ENCODE measurements at regions not wholly inside any gene's neighbourhood (a gene's known extent, or its start where the extent isn't known, plus 50 kb on each side); places are given as distances from the start of the nearest gene placed in this dataset.

GRCh38 chr5:174412374-174412773 lies 312.0 kb upstream of the MSX2 start:
- TF ChIP-seq, protein P1, sequence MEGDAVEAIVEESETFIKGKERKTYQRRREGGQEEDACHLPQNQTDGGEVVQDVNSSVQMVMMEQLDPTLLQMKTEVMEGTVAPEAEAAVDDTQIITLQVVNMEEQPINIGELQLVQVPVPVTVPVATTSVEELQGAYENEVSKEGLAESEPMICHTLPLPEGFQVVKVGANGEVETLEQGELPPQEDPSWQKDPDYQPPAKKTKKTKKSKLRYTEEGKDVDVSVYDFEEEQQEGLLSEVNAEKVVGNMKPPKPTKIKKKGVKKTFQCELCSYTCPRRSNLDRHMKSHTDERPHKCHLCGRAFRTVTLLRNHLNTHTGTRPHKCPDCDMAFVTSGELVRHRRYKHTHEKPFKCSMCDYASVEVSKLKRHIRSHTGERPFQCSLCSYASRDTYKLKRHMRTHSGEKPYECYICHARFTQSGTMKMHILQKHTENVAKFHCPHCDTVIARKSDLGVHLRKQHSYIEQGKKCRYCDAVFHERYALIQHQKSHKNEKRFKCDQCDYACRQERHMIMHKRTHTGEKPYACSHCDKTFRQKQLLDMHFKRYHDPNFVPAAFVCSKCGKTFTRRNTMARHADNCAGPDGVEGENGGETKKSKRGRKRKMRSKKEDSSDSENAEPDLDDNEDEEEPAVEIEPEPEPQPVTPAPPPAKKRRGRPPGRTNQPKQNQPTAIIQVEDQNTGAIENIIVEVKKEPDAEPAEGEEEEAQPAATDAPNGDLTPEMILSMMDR (IDR thresholded peaks at IDR 0.05) = no peak
- no peaks in the 10 kb centered on the region for H3K36me3 Mint-ChIP-seq (ENCODE audit: low read depth)
- ATAC-seq (no peak), DNase-seq (no peak)
- intact Hi-C loops (cut with micrococcal nuclease) = no loop called here
- H3K27me3 Mint-ChIP-seq = peaks cover 25% of the 10 kb centered on the region
- H3K4me3 Mint-ChIP-seq = no peak overlapping the region
- CTCF ChIA-PET = no interaction called here
- H3K9me3 Mint-ChIP-seq = no peaks in the 10 kb centered on the region
- no peak overlapping the region for H3K27ac Mint-ChIP-seq
- POLR2A ChIA-PET = no interaction called here
- H3K4me1 Mint-ChIP-seq (ENCODE audit: low read depth) = no peaks in the 10 kb centered on the region

GRCh38 chr5:174412941-174413340 lies 311.4 kb upstream of the MSX2 start:
- no peaks in the 10 kb centered on the region for H3K9me3 Mint-ChIP-seq
- H3K4me3 Mint-ChIP-seq = no peak overlapping the region
- no peaks in the 10 kb centered on the region for H3K4me1 Mint-ChIP-seq (ENCODE audit: low read depth)
- intact Hi-C loops (cut with micrococcal nuclease) = no loop called here
- ChIA-PET CTCF (no interaction called here), POLR2A (no interaction called here)
- no peak overlapping the region for H3K27ac Mint-ChIP-seq
- ATAC-seq (no peak), DNase-seq (no peak)
- no peaks in the 10 kb centered on the region for H3K36me3 Mint-ChIP-seq (ENCODE audit: low read depth)
- TF ChIP-seq, protein P1 (IDR thresholded peaks at IDR 0.05) = no peak
- H3K27me3 Mint-ChIP-seq = peaks cover 26% of the 10 kb centered on the region

DNA sequence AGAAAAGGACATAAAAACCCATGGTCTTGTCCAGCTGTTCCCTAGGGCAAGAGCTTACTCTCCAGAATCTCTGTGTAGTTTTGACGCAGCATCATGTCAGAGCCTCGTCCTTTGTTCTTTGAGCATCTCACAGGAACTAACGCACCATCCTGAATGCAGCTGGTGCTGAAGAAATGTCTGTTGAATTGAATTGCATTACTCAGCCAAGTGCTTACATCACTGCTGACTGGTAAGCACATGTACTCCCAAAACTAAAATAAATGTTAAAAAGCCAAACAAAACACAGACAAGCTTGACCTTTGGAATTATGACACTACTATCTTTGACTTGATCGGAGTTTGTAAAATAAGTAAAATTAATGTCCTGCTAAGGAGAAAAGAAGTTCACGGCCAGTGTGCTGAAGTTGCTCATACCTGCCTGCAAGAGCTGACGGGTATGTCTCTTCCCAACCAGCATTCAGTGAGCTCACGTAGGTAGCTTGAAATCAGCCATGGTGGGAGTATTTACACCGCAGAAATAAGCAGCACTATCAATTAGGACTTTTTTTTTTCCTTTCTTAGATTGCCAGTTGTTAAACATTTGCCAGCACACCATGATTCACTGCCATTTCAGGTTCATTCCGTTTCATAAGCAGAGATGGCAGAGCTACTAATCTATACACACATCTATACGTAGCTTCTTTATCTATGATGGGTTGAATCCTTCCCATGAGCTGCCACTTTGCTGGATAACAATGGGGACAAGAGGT lies 310.6 kb upstream of the MSX2 start:
- H3K4me3 Mint-ChIP-seq = no peak overlapping the region
- TF ChIP-seq, protein P1 (IDR thresholded peaks at IDR 0.05) = no peak
- H3K9me3 Mint-ChIP-seq = no peaks in the 10 kb centered on the region
- no peak overlapping the region for H3K27ac Mint-ChIP-seq
- intact Hi-C loops (cut with micrococcal nuclease) = no loop called here
- H3K27me3 Mint-ChIP-seq = peaks cover 27% of the 10 kb centered on the region
- peaks cover 2% of the 10 kb centered on the region for H3K4me1 Mint-ChIP-seq (ENCODE audit: low read depth)
- ChIA-PET CTCF (interaction anchor here (0.9 kb wide), 1 partner anchor 380 kb away, joined by 3 read pairs; no protein-coding TSS in a partner anchor), POLR2A (interaction anchor here (0.6 kb wide), 1 partner anchor 360 kb away, joined by 3 read pairs; no protein-coding TSS in a partner anchor)
- no peaks in the 10 kb centered on the region for H3K36me3 Mint-ChIP-seq (ENCODE audit: low read depth)
- ATAC-seq (no peak), DNase-seq (no peak)

DNA sequence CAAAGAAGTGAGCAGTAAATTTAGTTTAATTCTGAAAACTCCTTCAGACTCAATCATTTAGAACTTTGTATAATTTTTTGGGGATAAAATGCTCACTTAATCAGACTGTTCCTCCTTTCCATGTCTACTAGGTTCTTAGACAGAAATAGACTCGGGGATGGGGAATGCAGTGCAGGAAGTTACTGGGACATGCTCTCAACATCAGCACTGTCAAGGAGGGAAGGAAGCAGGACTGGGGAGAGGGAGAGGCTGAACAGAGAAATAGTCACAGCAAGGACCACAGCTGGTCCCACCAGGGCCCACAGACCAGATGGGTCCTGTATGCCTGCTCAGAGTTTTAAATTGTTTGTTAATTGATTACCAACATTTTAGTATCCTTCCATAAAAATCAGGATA lies 310.1 kb upstream of the MSX2 start:
- no peaks in the 10 kb centered on the region for H3K36me3 Mint-ChIP-seq (ENCODE audit: low read depth)
- H3K4me3 Mint-ChIP-seq = no peak overlapping the region
- intact Hi-C loops (cut with micrococcal nuclease) = no loop called here
- no peak overlapping the region for H3K27ac Mint-ChIP-seq
- no peak for ATAC-seq
- no peak for DNase-seq
- no peaks in the 10 kb centered on the region for H3K9me3 Mint-ChIP-seq
- H3K27me3 Mint-ChIP-seq = peaks cover 24% of the 10 kb centered on the region
- ChIA-PET CTCF (interaction anchor here (0.9 kb wide), 2 partner anchors 379 to 522 kb away, joined by 3 read pairs; no protein-coding TSS in a partner anchor), POLR2A (interaction anchor here (0.5 to 0.9 kb wide), 2 partner anchors 11 to 427 kb away, joined by 3 read pairs; no protein-coding TSS in a partner anchor)
- TF ChIP-seq, protein P1 (IDR thresholded peaks at IDR 0.05) = no peak
- peaks cover 2% of the 10 kb centered on the region for H3K4me1 Mint-ChIP-seq (ENCODE audit: low read depth)

GRCh38 chr5:174418809-174419539 lies 305.4 kb upstream of the MSX2 start:
- peaks cover 8% of the 10 kb centered on the region for H3K4me1 Mint-ChIP-seq (ENCODE audit: low read depth)
- ATAC-seq (peak; percentile 20), DNase-seq (peak; percentile 9)
- peaks cover 18% of the 10 kb centered on the region for H3K27me3 Mint-ChIP-seq
- peak overlapping the region; percentile 47 for H3K4me3 Mint-ChIP-seq
- no peaks in the 10 kb centered on the region for H3K9me3 Mint-ChIP-seq
- TF ChIP-seq, protein P1 (IDR thresholded peaks at IDR 0.05) = no peak
- intact Hi-C loops (cut with micrococcal nuclease) = loop anchor here (2.0 kb wide), 1 partner anchor 374 kb away; no protein-coding TSS in a partner anchor
- H3K36me3 Mint-ChIP-seq (ENCODE audit: low read depth) = no peaks in the 10 kb centered on the region
- ChIA-PET CTCF (interaction anchor here (0.8 to 5.0 kb wide), 20 partner anchors 8 to 800 kb away, joined by 3 to 68 read pairs (median 4); no protein-coding TSS in a partner anchor), POLR2A (no interaction called here)
- H3K27ac Mint-ChIP-seq = no peak overlapping the region

Data from activated CD8-positive, alpha-beta T cell treated with anti-CD3 and anti-CD28 coated beads for 36 hours (primary cell).